Hepatocyte (in vitro differentiated cells): ENCODE measurements at regions not wholly inside any gene's neighbourhood (a gene's known extent, or its start where the extent isn't known, plus 50 kb on each side); places are given as distances from the start of the nearest gene placed in this dataset.

Experiments used
- CTCF ChIP-seq: fragments of 200-600 bp; sonication (generic); IDR thresholded peaks from 2 replicates; pipeline ENCODE4 v1.5.1; 2016; ENCODE audit warnings: antibody characterized with exemption, mild to moderate bottlenecking; ENCODE audit not compliant: poor library complexity
- EZH2 ChIP-seq: fragments of 200-600 bp; sonication (generic); IDR thresholded peaks from 2 replicates; pipeline ENCODE4 v1.6.1; 2016; ENCODE audit warnings: antibody characterized with exemption, mild to moderate bottlenecking, borderline replicate concordance
- EZH2phosphoT487 ChIP-seq: fragments of 200-600 bp; sonication (generic); IDR thresholded peaks from one replicate; pipeline ENCODE4 v1.6.1; 2018; ENCODE audit warnings: antibody characterized with exemption, mild to moderate bottlenecking, low read depth, moderate library complexity; ENCODE audit not compliant: unreplicated experiment, severe bottlenecking

- TF ChIP-seq EZH2 (no peak), CTCF (no peak), EZH2phosphoT487 (no peak)
Measured at GRCh38 chr6:21885111-21885510, 291.6 kb downstream of the SOX4 start.
